Peyer's patch (tissue), 4 donors: ENCODE measurements at regions not wholly inside any gene's neighbourhood (a gene's known extent, or its start where the extent isn't known, plus 50 kb on each side); places are given as distances from the start of the nearest gene placed in this dataset.

Experiments used
- DNase-seq, 3 donors: peaks; one replicate each; pipeline ENCODE4 v3.0.0-alpha.2; 2017 to 2019
- H3K27ac ChIP-seq, 4 donors: fragments of 200-600 bp; sonication (generic); one replicate each; pipeline ENCODE4 v1.5.1; 2016 to 2019
- H3K27me3 ChIP-seq, 2 donors: fragments of 200-600 bp; sonication (generic); one replicate each; pipeline ENCODE4 v1.5.1; 2019
- H3K36me3 ChIP-seq, 3 donors: fragments of 200-600 bp; sonication (generic); one replicate each; pipeline ENCODE4 v1.5.1; 2016 to 2019
- H3K4me1 ChIP-seq, 4 donors: fragments of 200-600 bp; sonication (generic); one replicate each; pipeline ENCODE4 v1.5.1; 2016 to 2019
- H3K4me3 ChIP-seq, 4 donors: fragments of 200-600 bp; sonication (generic); 1 replicate in 3 of 4; 2 replicates in 1 of 4; pipeline ENCODE4 v1.5.1; 2016 to 2019; ENCODE audit warnings: mild to moderate bottlenecking in 1 of 4
- H3K9me3 ChIP-seq, 4 donors: fragments of 200-600 bp; sonication (generic); one replicate each; pipeline ENCODE4 v1.5.1; 2016 to 2019; ENCODE audit warnings: mild to moderate bottlenecking in 1 of 4
- POLR2A ChIP-seq, 2 donors: fragments of 450-650 bp; IDR thresholded peaks; one replicate each; pipeline ENCODE4 v1.5.1; 2017; ENCODE audit warnings: antibody characterized with exemption in 2 of 2, mild to moderate bottlenecking in 2 of 2, moderate library complexity in 2 of 2
- TF ChIP-seq, protein P1 (sequence below), 6 experiments: fragments of 450-650 bp in 4 of 6; fragments of 200-600 bp in 2 of 6; sonication (generic) in 1 of 6; IDR thresholded peaks; one replicate each; pipeline ENCODE4 v1.5.1; 2017 to 2019; ENCODE audit warnings: antibody characterized with exemption in 6 of 6, mild to moderate bottlenecking in 3 of 6, moderate library complexity in 1 of 6

GRCh38 chr15:97009031-97009431 lies 678.5 kb downstream of the NR2F2 start:
- Histone ChIP-seq H3K4me1 (no peaks in the 10 kb centered on the region), H3K4me3 (no peak overlapping the region), H3K36me3 (no peaks in the 10 kb centered on the region), H3K27ac (no peak overlapping the region), H3K9me3 (no peaks in the 10 kb centered on the region), H3K27me3 (no peaks in the 10 kb centered on the region)
- TF ChIP-seq POLR2A (IDR thresholded peaks at IDR 0.05) = no peak
- TF ChIP-seq, protein P1, sequence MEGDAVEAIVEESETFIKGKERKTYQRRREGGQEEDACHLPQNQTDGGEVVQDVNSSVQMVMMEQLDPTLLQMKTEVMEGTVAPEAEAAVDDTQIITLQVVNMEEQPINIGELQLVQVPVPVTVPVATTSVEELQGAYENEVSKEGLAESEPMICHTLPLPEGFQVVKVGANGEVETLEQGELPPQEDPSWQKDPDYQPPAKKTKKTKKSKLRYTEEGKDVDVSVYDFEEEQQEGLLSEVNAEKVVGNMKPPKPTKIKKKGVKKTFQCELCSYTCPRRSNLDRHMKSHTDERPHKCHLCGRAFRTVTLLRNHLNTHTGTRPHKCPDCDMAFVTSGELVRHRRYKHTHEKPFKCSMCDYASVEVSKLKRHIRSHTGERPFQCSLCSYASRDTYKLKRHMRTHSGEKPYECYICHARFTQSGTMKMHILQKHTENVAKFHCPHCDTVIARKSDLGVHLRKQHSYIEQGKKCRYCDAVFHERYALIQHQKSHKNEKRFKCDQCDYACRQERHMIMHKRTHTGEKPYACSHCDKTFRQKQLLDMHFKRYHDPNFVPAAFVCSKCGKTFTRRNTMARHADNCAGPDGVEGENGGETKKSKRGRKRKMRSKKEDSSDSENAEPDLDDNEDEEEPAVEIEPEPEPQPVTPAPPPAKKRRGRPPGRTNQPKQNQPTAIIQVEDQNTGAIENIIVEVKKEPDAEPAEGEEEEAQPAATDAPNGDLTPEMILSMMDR (IDR thresholded peaks at IDR 0.05) = no peak
- no peak for DNase-seq

- Histone ChIP-seq H3K4me3 (no peak overlapping the region), H3K9me3 (no peaks in the 10 kb centered on the region), H3K27ac (no peak overlapping the region), H3K36me3 (no peaks in the 10 kb centered on the region), H3K4me1 (no peaks in the 10 kb centered on the region), H3K27me3 (no peaks in the 10 kb centered on the region)
- TF ChIP-seq, protein P1 (IDR thresholded peaks at IDR 0.05) = no peak
- TF ChIP-seq POLR2A (IDR thresholded peaks at IDR 0.05) = no peak
- DNase-seq = no peak
Measured at GRCh38 chr15:97012986-97013385, 682.5 kb downstream of the NR2F2 start.

DNA sequence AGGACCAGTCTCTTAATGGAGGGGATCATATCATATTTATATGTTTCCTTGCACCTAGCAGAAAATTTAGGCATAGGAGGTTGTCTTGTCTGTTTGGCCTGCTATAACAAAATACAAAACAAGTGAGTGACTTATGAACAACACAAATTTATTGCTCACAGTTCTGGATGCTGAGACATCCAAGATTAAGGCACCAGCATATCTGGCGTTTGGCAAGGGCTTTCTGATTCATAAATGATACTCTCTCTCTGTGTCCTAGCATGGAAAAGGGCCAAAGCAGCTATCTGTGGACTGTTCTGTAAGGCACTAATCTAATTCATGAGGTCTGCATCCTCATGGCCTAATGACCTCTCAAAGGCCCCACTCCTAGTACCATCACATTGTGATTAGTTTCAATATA lies 683.0 kb downstream of the NR2F2 start:
- Histone ChIP-seq H3K9me3 (no peaks in the 10 kb centered on the region), H3K4me3 (no peak overlapping the region)
- no peak for DNase-seq

DNA sequence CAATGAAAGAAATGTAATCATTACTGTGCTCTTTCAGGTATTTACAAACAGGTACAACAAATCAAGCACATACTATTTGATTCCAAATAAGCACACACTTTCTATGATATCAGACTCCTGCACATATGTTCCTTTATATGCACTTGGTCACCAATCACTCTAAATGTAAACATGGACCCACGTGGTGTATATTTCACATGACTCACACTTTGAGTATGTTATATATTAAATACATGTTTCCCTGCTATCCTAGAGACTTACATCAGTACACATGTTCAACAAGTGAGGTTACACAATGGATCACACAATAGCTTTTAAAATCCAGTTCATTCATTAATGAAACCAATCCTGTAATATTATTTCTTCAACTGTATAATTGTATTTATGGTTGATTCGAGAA lies 683.5 kb downstream of the NR2F2 start:
- Histone ChIP-seq H3K36me3 (no peaks in the 10 kb centered on the region), H3K27me3 (no peaks in the 10 kb centered on the region), H3K9me3 (no peaks in the 10 kb centered on the region), H3K4me1 (no peaks in the 10 kb centered on the region), H3K4me3 (no peak overlapping the region), H3K27ac (no peak overlapping the region)
- TF ChIP-seq, protein P1 (IDR thresholded peaks at IDR 0.05) = no peak
- no peak for DNase-seq

More for the DNA sequence above, 683.0 kb downstream of the NR2F2 start:
- no peaks in the 10 kb centered on the region for H3K4me1 ChIP-seq
- TF ChIP-seq POLR2A (IDR thresholded peaks at IDR 0.05) = no peak
- no peaks in the 10 kb centered on the region for H3K36me3 ChIP-seq
- H3K27me3 ChIP-seq = no peaks in the 10 kb centered on the region
- H3K27ac ChIP-seq = no peak overlapping the region

GRCh38 chr15:97023488-97023844 lies 693.0 kb downstream of the NR2F2 start:
- no peak for TF ChIP-seq POLR2A (IDR thresholded peaks at IDR 0.05)
- TF ChIP-seq, protein P1 (IDR thresholded peaks at IDR 0.05) = no peak
- Histone ChIP-seq H3K36me3 (no peaks in the 10 kb centered on the region), H3K4me3 (no peak overlapping the region), H3K27me3 (no peaks in the 10 kb centered on the region), H3K9me3 (no peaks in the 10 kb centered on the region), H3K4me1 (no peaks in the 10 kb centered on the region), H3K27ac (no peak overlapping the region)
- no peak for DNase-seq

GRCh38 chr15:97026781-97027180 lies 696.3 kb downstream of the NR2F2 start:
- H3K36me3 ChIP-seq = no peaks in the 10 kb centered on the region
- H3K27ac ChIP-seq = no peak overlapping the region
- H3K27me3 ChIP-seq = no peaks in the 10 kb centered on the region
- TF ChIP-seq, protein P1 (IDR thresholded peaks at IDR 0.05) = no peak
- no peak for TF ChIP-seq POLR2A (IDR thresholded peaks at IDR 0.05)
- H3K4me1 ChIP-seq = no peaks in the 10 kb centered on the region
- no peak for DNase-seq
- no peaks in the 10 kb centered on the region for H3K9me3 ChIP-seq
- no peak overlapping the region for H3K4me3 ChIP-seq
